GM19372 (cell line): ENCODE measurements at regions not wholly inside any gene's neighbourhood (a gene's known extent, or its start where the extent isn't known, plus 50 kb on each side); places are given as distances from the start of the nearest gene placed in this dataset.
"Not testable (repeated sequence)": the region's sequence is repeated elsewhere in the genome, so short reads cannot be mapped to it uniquely, and the experiment has no call there.

Source experiments
- ATAC-seq: cut with Tn5 transposase; IDR thresholded peaks from one replicate; pipeline ENCODE4 v1.9.1; 2021; ENCODE audit warnings: mild to moderate bottlenecking, low read depth, moderate library complexity; ENCODE audit not compliant: unreplicated experiment

GRCh38 chr20:48339986-48340882, 487.6 kb downstream of the PREX1 start:
- ATAC-seq = no peak

GRCh38 chr20:48339190-48339985, 488.4 kb downstream of the PREX1 start:
- ATAC-seq = no peak

- no peak for ATAC-seq
These were observed 489.1 kb downstream of the PREX1 start for GRCh38 chr20:48338717-48339116.

- no peak for ATAC-seq
These were observed 491.2 kb downstream of the PREX1 start for GRCh38 chr20:48336597-48336996.

- ATAC-seq = no peak
These were observed 492.3 kb downstream of the PREX1 start for GRCh38 chr20:48335308-48336050.

GRCh38 chr20:48333707-48334106, 494.1 kb downstream of the PREX1 start:
- ATAC-seq = no peak

GRCh38 chr20:48332555-48332954, 495.2 kb downstream of the PREX1 start:
- ATAC-seq = no peak

- no peak for ATAC-seq
These were observed 496.1 kb downstream of the PREX1 start for GRCh38 chr20:48331518-48332286.

- no peak for ATAC-seq
These were observed 497.8 kb downstream of the PREX1 start for GRCh38 chr20:48329676-48330664.

- ATAC-seq = no peak
These were observed 498.7 kb downstream of the PREX1 start for GRCh38 chr20:48329031-48329615.

GRCh38 chr20:48327848-48328247, 500.0 kb downstream of the PREX1 start:
- not testable (repeated sequence) for ATAC-seq

GRCh38 chr20:48326868-48327267, 500.9 kb downstream of the PREX1 start:
- no peak for ATAC-seq

GRCh38 chr20:48326434-48326691, 501.4 kb downstream of the PREX1 start:
- no peak for ATAC-seq

GRCh38 chr20:48325656-48326433, 502.0 kb downstream of the PREX1 start:
- ATAC-seq = no peak

GRCh38 chr20:48324744-48325143, 503.1 kb downstream of the PREX1 start:
- ATAC-seq = no peak

GRCh38 chr20:48321271-48321670, 506.5 kb downstream of the PREX1 start:
- no peak for ATAC-seq

GRCh38 chr20:48319943-48320584, 507.7 kb downstream of the PREX1 start:
- no peak for ATAC-seq

GRCh38 chr20:48317578-48317977, 510.2 kb downstream of the PREX1 start:
- ATAC-seq = no peak
